H9 (cell line): ENCODE measurements at regions not wholly inside any gene's neighbourhood (a gene's known extent, or its start where the extent isn't known, plus 50 kb on each side); places are given as distances from the start of the nearest gene placed in this dataset.

Experiments
- DNase-seq: peaks from one replicate; pipeline ENCODE4 v3.0.0-alpha.2; 2017
- H2AFZ ChIP-seq: one replicate; pipeline ENCODE4 v1.6.1; 2013; ENCODE audit warnings: mild to moderate bottlenecking, low read length, control low read depth, moderate library complexity
- H2AK5ac ChIP-seq: 2 replicates; pipeline ENCODE4 v1.6.1; 2013; ENCODE audit warnings: low read length, control low read depth, mixed read lengths; ENCODE audit not compliant: insufficient read length
- H2BK120ac ChIP-seq: one replicate; pipeline ENCODE4 v1.6.1; 2013; ENCODE audit warnings: low read depth, mild to moderate bottlenecking, low read length, control low read depth, inconsistent platforms; ENCODE audit not compliant: poor library complexity, severe bottlenecking
- H2BK12ac ChIP-seq: 2 replicates; pipeline ENCODE4 v1.6.1; 2013; ENCODE audit warnings: low read length, control low read depth, mixed read lengths, low read depth; ENCODE audit not compliant: insufficient read length
- H2BK15ac ChIP-seq: 2 replicates; pipeline ENCODE4 v1.6.1; 2013; ENCODE audit warnings: low read depth, low read length, control low read depth
- H2BK20ac ChIP-seq: one replicate; pipeline ENCODE4 v1.6.1; 2013; ENCODE audit warnings: low read depth, mild to moderate bottlenecking, low read length, control low read depth, inconsistent platforms; ENCODE audit not compliant: poor library complexity, severe bottlenecking
- H2BK5ac ChIP-seq: 2 replicates; pipeline ENCODE4 v1.6.1; 2013; ENCODE audit warnings: low read length, control low read depth, mixed read lengths; ENCODE audit not compliant: insufficient read length
- H3K14ac ChIP-seq: 2 replicates; pipeline ENCODE4 v1.6.1; 2013; ENCODE audit warnings: low read length, control low read depth; ENCODE audit not compliant: insufficient read depth
- H3K18ac ChIP-seq: 2 replicates; pipeline ENCODE4 v1.6.1; 2013; ENCODE audit warnings: low read depth, mild to moderate bottlenecking, mixed read lengths, low read length, control low read depth; ENCODE audit not compliant: insufficient read length
- H3K23ac ChIP-seq: 2 replicates; pipeline ENCODE4 v1.6.1; 2013; ENCODE audit warnings: low read length, control low read depth, mixed read lengths, low read depth; ENCODE audit not compliant: insufficient read length
- H3K23me2 ChIP-seq: 2 replicates; pipeline ENCODE4 v1.6.1; 2013; ENCODE audit warnings: low read depth, mild to moderate bottlenecking, mixed read lengths, low read length, control low read depth; ENCODE audit not compliant: insufficient read length, poor library complexity, severe bottlenecking
- H3K27ac ChIP-seq: 2 replicates; pipeline ENCODE4 v1.5.1; 2013; ENCODE audit warnings: low read length, control low read depth, mixed read lengths, low read depth; ENCODE audit not compliant: insufficient read length
- H3K27me3 ChIP-seq: 2 replicates; pipeline ENCODE4 v1.6.1; 2013; ENCODE audit warnings: low read length, control low read depth, inconsistent platforms; ENCODE audit not compliant: insufficient read depth
- H3K4ac ChIP-seq: 2 replicates; pipeline ENCODE4 v1.6.1; 2013; ENCODE audit warnings: low read depth, mild to moderate bottlenecking, control low read depth, inconsistent platforms, low read length, moderate library complexity
- H3K4me1 ChIP-seq: 2 replicates; pipeline ENCODE4 v1.6.1; 2013; ENCODE audit warnings: low read length, control low read depth, inconsistent platforms; ENCODE audit not compliant: insufficient read depth
- H3K4me2 ChIP-seq: 2 replicates; pipeline ENCODE4 v1.6.1; 2013; ENCODE audit warnings: low read length, control low read depth, mixed read lengths; ENCODE audit not compliant: insufficient read length, insufficient read depth
- H3K56ac ChIP-seq: 2 replicates; pipeline ENCODE4 v1.6.1; 2013; ENCODE audit warnings: low read depth, mild to moderate bottlenecking, mixed read lengths, low read length, control low read depth; ENCODE audit not compliant: insufficient read length
- H3K79me1 ChIP-seq: 2 replicates; pipeline ENCODE4 v1.6.1; 2013; ENCODE audit warnings: low read depth, mild to moderate bottlenecking, moderate library complexity, low read length, control low read depth, inconsistent platforms; ENCODE audit not compliant: insufficient read depth, poor library complexity, severe bottlenecking
- H3K79me2 ChIP-seq: 2 replicates; pipeline ENCODE4 v1.6.1; 2013; ENCODE audit warnings: low read length, control low read depth, inconsistent platforms; ENCODE audit not compliant: insufficient read depth
- H3K9ac ChIP-seq: 2 replicates; pipeline ENCODE4 v1.6.1; 2013; ENCODE audit warnings: low read length, control low read depth, mixed read lengths; ENCODE audit not compliant: insufficient read length; ENCODE audit errors: extremely low read depth
- H3K9me3 ChIP-seq: one replicate; pipeline ENCODE4 v1.6.1; 2013; ENCODE audit warnings: low read depth, low read length, inconsistent platforms; ENCODE audit not compliant: control insufficient read depth
- H3T11ph ChIP-seq: one replicate; pipeline ENCODE4 v1.6.1; 2013; ENCODE audit warnings: mild to moderate bottlenecking, low read length, control low read depth, inconsistent platforms
- H4K20me1 ChIP-seq: one replicate; pipeline ENCODE4 v1.6.1; 2013; ENCODE audit not compliant: control insufficient read depth, insufficient read length, insufficient read depth
- H4K5ac ChIP-seq: 2 replicates; pipeline ENCODE4 v1.6.1; 2013; ENCODE audit warnings: low read depth, mild to moderate bottlenecking, mixed read lengths, low read length, control low read depth; ENCODE audit not compliant: insufficient read length
- H4K8ac ChIP-seq: replicated peaks from 2 replicates; pipeline ENCODE4 v1.6.1; 2013; ENCODE audit warnings: low read length, control low read depth, mixed read lengths, low read depth; ENCODE audit not compliant: insufficient read length
- H4K91ac ChIP-seq: 2 replicates; pipeline ENCODE4 v1.6.1; 2013; ENCODE audit warnings: low read depth, mild to moderate bottlenecking, moderate library complexity, mixed read lengths, low read length, control low read depth; ENCODE audit not compliant: insufficient read length
- H3K27ac Mint-ChIP-seq, 3 experiments: 2 replicates in 2 of 3; 3 replicates in 1 of 3; pipeline ENCODE4 v1.8.0; 2020 to 2021; ENCODE audit warnings: mixed read lengths in 3 of 3, mild to moderate bottlenecking in 1 of 3, moderate library complexity in 1 of 3
- H3K27me3 Mint-ChIP-seq: 2 replicates; pipeline ENCODE4 v1.8.0; 2021; ENCODE audit warnings: low read depth, mild to moderate bottlenecking, moderate library complexity, mixed read lengths
- H3K36me3 Mint-ChIP-seq, 3 experiments: 2 replicates in 2 of 3; 3 replicates in 1 of 3; pipeline ENCODE4 v1.8.0; 2020 to 2021; ENCODE audit warnings: low read depth in 3 of 3, mixed read lengths in 3 of 3; ENCODE audit not compliant: insufficient read depth in 1 of 3
- H3K4me1 Mint-ChIP-seq, 2 experiments: 2 replicates each; pipeline ENCODE4 v1.8.0; 2020; ENCODE audit warnings: mixed read lengths in 2 of 2
- H3K4me3 Mint-ChIP-seq, 2 experiments: 2 replicates in 1 of 2; 3 replicates in 1 of 2; pipeline ENCODE4 v1.8.0; 2020 to 2021; ENCODE audit warnings: mild to moderate bottlenecking in 2 of 2, mixed read lengths in 2 of 2, moderate library complexity in 1 of 2
- H3K9me3 Mint-ChIP-seq, 2 experiments: 2 replicates in 1 of 2; 3 replicates in 1 of 2; pipeline ENCODE4 v1.8.0; 2020; ENCODE audit warnings: mild to moderate bottlenecking in 2 of 2, mixed read lengths in 2 of 2, moderate library complexity in 1 of 2
- WGBS: extraction: QIAGEN DNeasy Blood & Tissue Kit; methylation state at CpG from one replicate; pipeline ENCODE4 v1.1.7; 2013; ENCODE audit warnings: missing lambda C conversion rate, low lambda C conversion rate, mixed read lengths; ENCODE audit not compliant: insufficient read length; ENCODE audit errors: extremely low coverage; 5-methylcytosine and 5-hydroxymethylcytosine counted together
- TF ChIP-seq, protein P1 (sequence below): fragments of 200-600 bp; sonication (generic); conservative IDR thresholded peaks from 3 replicates; pipeline ENCODE4 v1.8.0; 2021; ENCODE audit warnings: antibody characterized with exemption, mild to moderate bottlenecking

DNA sequence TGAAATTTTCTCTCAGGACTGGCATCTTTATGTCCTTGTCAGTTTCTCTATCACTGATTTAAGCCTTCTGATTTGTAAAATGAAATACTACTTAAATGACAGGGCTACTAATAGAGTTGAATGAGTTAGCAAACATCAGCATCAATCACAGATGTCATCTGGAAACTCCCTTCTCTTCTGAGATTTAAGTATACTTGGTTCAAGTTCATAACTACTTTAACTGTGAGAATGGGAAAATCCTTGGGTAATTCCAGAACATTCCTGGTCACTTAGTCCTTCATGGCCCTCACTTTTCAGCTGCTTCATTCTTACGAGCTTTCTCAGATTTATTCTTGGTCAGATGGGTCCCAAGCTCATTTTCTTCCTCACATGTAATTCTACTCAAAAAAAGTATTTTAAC lies 1655.3 kb upstream of the FLRT2 start:
- H3K23me2 ChIP-seq = no peaks in the 10 kb centered on the region
- H3T11ph ChIP-seq = no peak overlapping the region
- H3K14ac ChIP-seq = no peak overlapping the region
- no peak overlapping the region for H2AK5ac ChIP-seq
- no peaks in the 10 kb centered on the region for H3K9me3 Mint-ChIP-seq
- no peak overlapping the region for H4K8ac ChIP-seq
- H3K27me3 Mint-ChIP-seq = no peaks in the 10 kb centered on the region
- no peak overlapping the region for H2BK15ac ChIP-seq
- H3K23ac ChIP-seq = no peak overlapping the region
- H2BK120ac ChIP-seq = no peak overlapping the region
- H3K36me3 Mint-ChIP-seq = no peaks in the 10 kb centered on the region
- no peaks in the 10 kb centered on the region for H3K79me2 ChIP-seq
- TF ChIP-seq, protein P1, sequence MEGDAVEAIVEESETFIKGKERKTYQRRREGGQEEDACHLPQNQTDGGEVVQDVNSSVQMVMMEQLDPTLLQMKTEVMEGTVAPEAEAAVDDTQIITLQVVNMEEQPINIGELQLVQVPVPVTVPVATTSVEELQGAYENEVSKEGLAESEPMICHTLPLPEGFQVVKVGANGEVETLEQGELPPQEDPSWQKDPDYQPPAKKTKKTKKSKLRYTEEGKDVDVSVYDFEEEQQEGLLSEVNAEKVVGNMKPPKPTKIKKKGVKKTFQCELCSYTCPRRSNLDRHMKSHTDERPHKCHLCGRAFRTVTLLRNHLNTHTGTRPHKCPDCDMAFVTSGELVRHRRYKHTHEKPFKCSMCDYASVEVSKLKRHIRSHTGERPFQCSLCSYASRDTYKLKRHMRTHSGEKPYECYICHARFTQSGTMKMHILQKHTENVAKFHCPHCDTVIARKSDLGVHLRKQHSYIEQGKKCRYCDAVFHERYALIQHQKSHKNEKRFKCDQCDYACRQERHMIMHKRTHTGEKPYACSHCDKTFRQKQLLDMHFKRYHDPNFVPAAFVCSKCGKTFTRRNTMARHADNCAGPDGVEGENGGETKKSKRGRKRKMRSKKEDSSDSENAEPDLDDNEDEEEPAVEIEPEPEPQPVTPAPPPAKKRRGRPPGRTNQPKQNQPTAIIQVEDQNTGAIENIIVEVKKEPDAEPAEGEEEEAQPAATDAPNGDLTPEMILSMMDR = no peak
- no peak for DNase-seq
- H2BK20ac ChIP-seq = no peak overlapping the region
- H3K27ac ChIP-seq = no peak overlapping the region
- H2AFZ ChIP-seq = no peak overlapping the region
- no peak overlapping the region for H3K18ac ChIP-seq
- H3K4me1 ChIP-seq = no peaks in the 10 kb centered on the region
- no peak overlapping the region for H3K4me2 ChIP-seq
- H3K4me3 Mint-ChIP-seq = no peak overlapping the region
- H3K27me3 ChIP-seq = no peaks in the 10 kb centered on the region
- no CpG with 5 or more reads among the region's 1 CpG for WGBS
- H3K4ac ChIP-seq = no peak overlapping the region
- no peaks in the 10 kb centered on the region for H4K20me1 ChIP-seq
- H3K9me3 ChIP-seq = no peaks in the 10 kb centered on the region
- no peak overlapping the region for H2BK12ac ChIP-seq
- H3K4me1 Mint-ChIP-seq = no peaks in the 10 kb centered on the region
- no peak overlapping the region for H2BK5ac ChIP-seq
- no peak overlapping the region for H3K27ac Mint-ChIP-seq
- no peak overlapping the region for H4K91ac ChIP-seq
- H3K79me1 ChIP-seq = no peaks in the 10 kb centered on the region
- H3K9ac ChIP-seq = no peak overlapping the region
- no peak overlapping the region for H4K5ac ChIP-seq
- no peak overlapping the region for H3K56ac ChIP-seq
